Right lobe of liver (tissue), 6 donors: ENCODE measurements at regions not wholly inside any gene's neighbourhood (a gene's known extent, or its start where the extent isn't known, plus 50 kb on each side); places are given as distances from the start of the nearest gene placed in this dataset.

Source experiments
- ATAC-seq, 4 donors: fragments of 200-7000 bp; cut with Tn5 transposase; one replicate each; pipeline ENCODE4 v1.9.1; 2020; ENCODE audit warnings: mild to moderate bottlenecking in 4 of 4, moderate library complexity in 4 of 4
- DNase-seq, 3 donors: peaks; one replicate each; pipeline ENCODE4 v3.0.0-alpha.2; 2020
- H3K27ac ChIP-seq, 3 donors: fragments of 200-600 bp; one replicate each; pipeline ENCODE4 v1.8.0; 2022
- H3K27me3 ChIP-seq, 2 donors: fragments of 200-600 bp; one replicate each; pipeline ENCODE4 v1.8.0; 2022
- H3K36me3 ChIP-seq, 4 donors: fragments of 200-600 bp; sonication (generic) in 1 of 4; one replicate each; pipeline versions ENCODE4 v1.5.1 to v1.8.0; 2017 to 2022; ENCODE audit warnings: control low read depth in 1 of 4
- H3K4me1 ChIP-seq, 4 donors: fragments of 200-600 bp; sonication (generic) in 1 of 4; one replicate each; pipeline versions ENCODE4 v1.5.1 to v1.8.0; 2017 to 2022; ENCODE audit warnings: control low read depth in 1 of 4
- H3K4me3 ChIP-seq, 3 donors: fragments of 200-600 bp; one replicate each; pipeline ENCODE4 v1.8.0; 2022
- H3K9me3 ChIP-seq, 4 donors: fragments of 200-600 bp; sonication (generic) in 1 of 4; one replicate each; pipeline versions ENCODE4 v1.5.1 to v1.8.0; 2017 to 2022; ENCODE audit warnings: control low read depth in 1 of 4
- POLR2A ChIP-seq: fragments of 450-650 bp; IDR thresholded peaks from one replicate; pipeline ENCODE4 v1.6.1; 2017; ENCODE audit warnings: antibody characterized with exemption, mild to moderate bottlenecking
- WGBS: methylation state at CpG from one replicate; pipeline ENCODE4 v1.1.6; 2018; ENCODE audit warnings: low coverage, low lambda C conversion rate; ENCODE audit not compliant: insufficient coverage; ENCODE audit errors: missing lambda C conversion rate; 5-methylcytosine and 5-hydroxymethylcytosine counted together
- intact Hi-C, 2 donors: fragments of 100-400 bp; cut with DNase I; formaldehyde crosslinking; loops; one replicate each; pipeline versions ENCODE4 v1.11.2 to v1.14.1; 2022
- TF ChIP-seq, protein P1 (sequence below), 4 donors: fragments of 200-600 bp in 3 of 4; fragments of 450-650 bp in 1 of 4; IDR thresholded peaks; one replicate each; pipeline versions ENCODE4 v1.5.1 to v1.8.0; 2016 to 2022; ENCODE audit warnings: antibody characterized with exemption in 4 of 4, mild to moderate bottlenecking in 2 of 4
- donor health status: DM: no; HTN: yes; CAD: no.
- donor health status: DM: no; HTN: no; CAD: no.
- donor health status: DM: no; HTN: no; CAD: no.
- donor health status: DM: no; HTN: yes; CAD: no.
- donor health status: DM: no; HTN: yes; CAD: no.

GRCh38 chr15:87610366-87610765 is 646.2 kb downstream of the NTRK3 start:
- DNase-seq (no peak), ATAC-seq (peak in 3 of 4 donors; percentile 26 to 67 (median 54))
- H3K36me3 ChIP-seq: no peaks in the 10 kb centered on the region
- TF ChIP-seq, protein P1, sequence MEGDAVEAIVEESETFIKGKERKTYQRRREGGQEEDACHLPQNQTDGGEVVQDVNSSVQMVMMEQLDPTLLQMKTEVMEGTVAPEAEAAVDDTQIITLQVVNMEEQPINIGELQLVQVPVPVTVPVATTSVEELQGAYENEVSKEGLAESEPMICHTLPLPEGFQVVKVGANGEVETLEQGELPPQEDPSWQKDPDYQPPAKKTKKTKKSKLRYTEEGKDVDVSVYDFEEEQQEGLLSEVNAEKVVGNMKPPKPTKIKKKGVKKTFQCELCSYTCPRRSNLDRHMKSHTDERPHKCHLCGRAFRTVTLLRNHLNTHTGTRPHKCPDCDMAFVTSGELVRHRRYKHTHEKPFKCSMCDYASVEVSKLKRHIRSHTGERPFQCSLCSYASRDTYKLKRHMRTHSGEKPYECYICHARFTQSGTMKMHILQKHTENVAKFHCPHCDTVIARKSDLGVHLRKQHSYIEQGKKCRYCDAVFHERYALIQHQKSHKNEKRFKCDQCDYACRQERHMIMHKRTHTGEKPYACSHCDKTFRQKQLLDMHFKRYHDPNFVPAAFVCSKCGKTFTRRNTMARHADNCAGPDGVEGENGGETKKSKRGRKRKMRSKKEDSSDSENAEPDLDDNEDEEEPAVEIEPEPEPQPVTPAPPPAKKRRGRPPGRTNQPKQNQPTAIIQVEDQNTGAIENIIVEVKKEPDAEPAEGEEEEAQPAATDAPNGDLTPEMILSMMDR (IDR thresholded peaks at IDR 0.05): no peak
- TF ChIP-seq POLR2A: no peak
- H3K27ac ChIP-seq: no peak overlapping the region
- H3K4me1 ChIP-seq: no peaks in the 10 kb centered on the region
- 32% methylated on average over 8 of the region's 8 CpGs for WGBS
- no peak overlapping the region for H3K4me3 ChIP-seq
- intact Hi-C loops: no loop called here
- no peaks in the 10 kb centered on the region for H3K9me3 ChIP-seq
- H3K27me3 ChIP-seq: no peaks in the 10 kb centered on the region

DNA sequence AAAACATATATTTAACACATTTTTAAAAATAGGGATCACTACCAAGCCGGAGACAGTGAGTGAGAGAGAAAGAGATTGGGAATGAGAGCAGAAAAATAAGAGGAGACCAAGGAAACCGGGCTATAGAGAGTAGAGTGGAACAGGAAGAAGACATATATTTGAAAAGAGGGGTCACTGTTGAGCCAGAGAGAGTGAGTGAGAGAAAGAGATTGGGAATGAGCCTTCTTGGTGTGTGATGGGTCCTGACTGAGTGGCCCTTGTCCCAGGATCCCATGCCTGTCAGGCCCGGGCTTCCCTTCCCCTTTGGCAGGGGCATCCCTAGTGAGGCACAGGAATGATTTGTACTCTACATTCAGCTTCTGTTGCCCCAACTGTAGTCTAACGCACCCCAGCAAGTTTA is 646.6 kb downstream of the NTRK3 start:
- TF ChIP-seq, protein P1 (IDR thresholded peaks at IDR 0.05): no peak
- TF ChIP-seq POLR2A: no peak
- 33% methylated on average over 3 of the region's 4 CpGs for WGBS
- Histone ChIP-seq H3K4me1 (no peaks in the 10 kb centered on the region), H3K36me3 (no peaks in the 10 kb centered on the region), H3K27ac (no peak overlapping the region), H3K27me3 (no peaks in the 10 kb centered on the region), H3K4me3 (no peak overlapping the region), H3K9me3 (no peaks in the 10 kb centered on the region)
- peak in 1 of 4 donors; percentile 24 for ATAC-seq
- intact Hi-C loops: no loop called here
- DNase-seq: no peak

GRCh38 chr15:87609474-87609873 is 647.1 kb downstream of the NTRK3 start:
- Histone ChIP-seq H3K27me3 (no peaks in the 10 kb centered on the region), H3K9me3 (no peaks in the 10 kb centered on the region), H3K36me3 (no peaks in the 10 kb centered on the region), H3K4me1 (no peaks in the 10 kb centered on the region), H3K4me3 (no peak overlapping the region), H3K27ac (no peak overlapping the region)
- intact Hi-C loops: no loop called here
- 50% methylated on average over 1 of the region's 1 CpG for WGBS
- TF ChIP-seq POLR2A: no peak
- TF ChIP-seq, protein P1 (IDR thresholded peaks at IDR 0.05): no peak
- ATAC-seq (peak in 2 of 4 donors; percentile 44 to 49), DNase-seq (no peak)

DNA sequence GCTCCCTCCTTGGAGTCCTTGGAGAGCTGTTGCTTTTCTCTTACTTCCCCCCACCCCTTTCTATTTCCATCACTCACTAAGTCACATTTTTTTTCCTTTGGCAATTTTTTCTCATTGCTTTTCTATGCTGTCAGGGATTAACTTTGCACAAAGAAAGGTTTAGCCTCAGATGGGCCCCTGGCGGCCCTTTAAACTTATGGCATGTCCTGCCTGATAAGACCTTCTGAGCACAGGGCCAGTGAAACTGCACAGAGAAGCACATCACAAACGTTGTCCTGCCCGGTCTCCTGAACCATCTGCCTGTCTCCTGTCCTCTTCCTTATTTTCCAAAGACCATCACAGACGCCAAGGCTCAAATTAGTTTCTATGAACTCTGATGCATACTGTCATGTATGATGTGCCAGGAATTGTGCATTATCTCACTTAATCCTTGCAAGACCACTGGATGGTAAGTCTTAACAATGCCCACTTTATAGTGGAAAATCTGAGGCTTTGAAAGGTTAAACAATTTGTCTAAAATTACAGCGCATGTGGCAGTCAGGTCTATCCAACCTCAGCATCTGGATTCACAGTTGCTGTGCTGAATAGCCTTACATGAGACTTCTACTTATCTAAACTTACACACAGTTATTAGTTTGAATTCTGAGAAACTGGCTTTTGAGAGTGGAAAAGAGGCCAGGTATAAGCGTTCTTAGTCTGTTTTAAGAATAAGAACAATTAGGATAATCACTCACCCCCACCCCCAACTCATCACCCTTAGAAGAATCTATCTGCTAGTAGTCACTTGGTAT is 648.1 kb downstream of the NTRK3 start:
- Histone ChIP-seq H3K27ac (no peak overlapping the region), H3K4me3 (no peak overlapping the region), H3K9me3 (no peaks in the 10 kb centered on the region), H3K4me1 (no peaks in the 10 kb centered on the region), H3K27me3 (no peaks in the 10 kb centered on the region), H3K36me3 (no peaks in the 10 kb centered on the region)
- ATAC-seq: no peak
- WGBS: 59% methylated on average over 6 of the region's 6 CpGs
- TF ChIP-seq, protein P1 (IDR thresholded peaks at IDR 0.05): no peak
- no peak for DNase-seq
- intact Hi-C loops: no loop called here
